Vagina (tissue), 2 donors: ENCODE measurements at regions not wholly inside any gene's neighbourhood (a gene's known extent, or its start where the extent isn't known, plus 50 kb on each side); places are given as distances from the start of the nearest gene placed in this dataset.

Experiments used
- DNase-seq, 2 donors: peaks; one replicate each; pipeline ENCODE4 v3.0.0-alpha.2; 2017; ENCODE audit errors: extremely low spot score in 2 of 2
- H3K27ac ChIP-seq: fragments of 200-600 bp; sonication (generic); one replicate; pipeline ENCODE4 v1.5.1; 2019
- H3K27me3 ChIP-seq: fragments of 200-600 bp; sonication (generic); one replicate; pipeline ENCODE4 v1.5.1; 2019
- H3K36me3 ChIP-seq, 2 donors: fragments of 200-600 bp; sonication (generic); one replicate each; pipeline ENCODE4 v1.5.1; 2017 to 2019
- H3K4me1 ChIP-seq: fragments of 200-600 bp; sonication (generic); one replicate; pipeline ENCODE4 v1.5.1; 2019
- H3K4me3 ChIP-seq, 2 donors: fragments of 200-600 bp; sonication (generic); 1 replicate in 1 of 2; 2 replicates in 1 of 2; pipeline ENCODE4 v1.5.1; 2016 to 2019
- H3K9me3 ChIP-seq: fragments of 200-600 bp; sonication (generic); one replicate; pipeline ENCODE4 v1.5.1; 2019
- CTCF ChIP-seq, 3 experiments: fragments of 450-650 bp in 2 of 3; fragments of 200-600 bp in 1 of 3; sonication (generic) in 1 of 3; IDR thresholded peaks; one replicate each; pipeline ENCODE4 v1.5.1; 2017 to 2019; ENCODE audit warnings: antibody characterized with exemption in 3 of 3, mild to moderate bottlenecking in 2 of 3, moderate library complexity in 2 of 3
- POLR2A ChIP-seq, 2 donors: fragments of 450-650 bp; IDR thresholded peaks; one replicate each; pipeline ENCODE4 v1.6.1; 2017; ENCODE audit warnings: antibody characterized with exemption in 2 of 2, mild to moderate bottlenecking in 2 of 2, moderate library complexity in 2 of 2
- POLR2AphosphoS5 ChIP-seq, 2 donors: sonication (generic); formaldehyde crosslinking; IDR thresholded peaks; one replicate each; pipeline ENCODE4 v1.9.0; 2017; ENCODE audit warnings: antibody characterized with exemption in 2 of 2, mild to moderate bottlenecking in 2 of 2, low read depth in 1 of 2; ENCODE audit not compliant: insufficient read depth in 1 of 2
- intact Hi-C: fragments of 100-400 bp; cut with DNase I; formaldehyde crosslinking; loops from one replicate; pipeline ENCODE4 v1.15.1; 2023

DNA sequence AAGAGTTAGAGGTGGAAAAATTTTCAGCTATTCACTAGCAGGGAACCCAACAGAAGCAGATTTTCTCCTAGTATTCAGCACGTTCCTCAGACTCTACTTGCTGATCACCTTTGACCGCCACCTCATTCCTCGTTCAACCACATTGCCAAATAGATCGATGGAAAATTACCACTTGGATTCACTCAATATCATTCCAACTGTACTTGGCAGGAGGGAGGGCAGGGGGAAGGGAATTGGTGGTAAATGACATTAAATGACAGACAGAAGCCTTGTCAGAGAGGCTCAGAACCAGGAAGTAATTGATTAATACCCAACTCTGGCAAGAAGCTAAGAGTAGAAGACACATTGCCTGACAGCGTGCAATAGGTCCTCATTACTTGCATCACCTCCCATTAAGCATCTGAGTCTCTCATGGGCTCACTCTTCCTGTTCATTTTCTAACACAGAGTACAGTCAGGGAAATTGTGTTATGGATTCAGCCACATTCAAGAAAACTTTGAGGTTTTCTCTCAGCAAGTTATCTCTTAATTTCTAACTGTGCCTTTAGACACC, 240.5 kb upstream of the FAT3 start:
- TF ChIP-seq POLR2A (IDR thresholded peaks at IDR 0.05) (no peak), POLR2AphosphoS5 (IDR thresholded peaks at IDR 0.05; ENCODE audit: insufficient read depth in 1 of 2, low read depth in 1 of 2) (no peak), CTCF (IDR thresholded peaks at IDR 0.05) (no peak)

DNA sequence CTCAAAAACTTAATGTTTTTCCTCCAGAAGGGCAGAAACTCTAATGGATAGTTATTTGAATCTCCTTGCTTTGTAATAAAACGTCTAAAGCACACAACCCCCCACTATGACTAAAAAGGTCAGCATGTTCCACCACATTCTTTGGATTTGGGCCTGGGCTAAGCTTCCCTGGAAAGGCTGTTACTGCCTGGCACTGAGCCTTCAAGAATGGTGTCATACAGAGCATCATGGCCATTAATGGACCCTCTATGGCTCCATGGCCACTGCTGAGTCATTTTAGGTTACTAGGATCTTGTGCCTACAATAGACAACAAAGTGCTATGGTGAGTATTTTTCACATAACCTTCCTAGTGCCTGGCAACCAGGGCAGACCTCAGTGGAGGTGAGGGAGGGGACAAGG, 242.6 kb upstream of the FAT3 start:
- intact Hi-C loops, result loop anchor here (5.0 kb wide), 1 partner anchor 35 kb away; no protein-coding TSS in a partner anchor
- Histone ChIP-seq H3K4me3 (no peak overlapping the region), H3K27ac (peak overlapping the region; percentile 79), H3K4me1 (no peaks in the 10 kb centered on the region), H3K36me3 (no peaks in the 10 kb centered on the region), H3K27me3 (no peaks in the 10 kb centered on the region), H3K9me3 (no peaks in the 10 kb centered on the region)
- DNase-seq, result peak in 1 of 2 donors; percentile 91
- TF ChIP-seq POLR2A (IDR thresholded peaks at IDR 0.05), result no peak
- peak in 1 of 2 donors; percentile 65 for TF ChIP-seq POLR2AphosphoS5 (IDR thresholded peaks at IDR 0.05; ENCODE audit: insufficient read depth in 1 of 2, low read depth in 1 of 2)
- no peak for TF ChIP-seq CTCF (IDR thresholded peaks at IDR 0.05)

More for the DNA sequence above, 240.5 kb upstream of the FAT3 start:
- Histone ChIP-seq H3K4me1 (no peaks in the 10 kb centered on the region), H3K36me3 (no peaks in the 10 kb centered on the region), H3K4me3 (no peak overlapping the region), H3K27me3 (no peaks in the 10 kb centered on the region), H3K9me3 (no peaks in the 10 kb centered on the region), H3K27ac (no peak overlapping the region)
- no peak for DNase-seq
- intact Hi-C loops, result loop anchor here (5.0 kb wide), 1 partner anchor 37 kb away; no protein-coding TSS in a partner anchor

GRCh38 chr11:91979775-91980174, 244.8 kb upstream of the FAT3 start:
- no peak overlapping the region for H3K4me3 ChIP-seq
- H3K36me3 ChIP-seq, result no peaks in the 10 kb centered on the region
- H3K9me3 ChIP-seq, result no peaks in the 10 kb centered on the region
- no peaks in the 10 kb centered on the region for H3K4me1 ChIP-seq
- H3K27ac ChIP-seq, result no peak overlapping the region
- no peaks in the 10 kb centered on the region for H3K27me3 ChIP-seq
- TF ChIP-seq POLR2AphosphoS5 (IDR thresholded peaks at IDR 0.05; ENCODE audit: insufficient read depth in 1 of 2, low read depth in 1 of 2) (no peak), POLR2A (IDR thresholded peaks at IDR 0.05) (no peak), CTCF (IDR thresholded peaks at IDR 0.05) (no peak)
- no peak for DNase-seq
- intact Hi-C loops, result loop anchor here (5.0 kb wide), 1 partner anchor 32 kb away; no protein-coding TSS in a partner anchor

DNA sequence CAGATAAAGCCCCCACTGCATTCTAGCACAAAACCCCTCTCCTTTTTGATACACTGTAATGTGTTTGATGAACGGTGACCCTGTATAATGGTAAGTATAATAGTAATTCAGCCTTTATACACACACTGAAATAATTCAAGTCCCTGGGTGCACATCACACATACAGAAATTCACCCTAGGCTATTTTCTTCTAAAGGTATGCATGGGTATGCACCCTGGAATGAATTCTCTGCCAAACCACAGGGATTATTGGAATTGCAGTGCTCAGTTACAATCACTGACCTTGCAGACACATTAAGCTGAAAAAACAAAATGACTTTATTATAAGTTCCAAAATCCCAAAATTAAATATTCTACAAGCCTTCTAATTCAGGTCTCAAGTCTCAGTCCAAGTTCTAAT, 245.9 kb upstream of the FAT3 start:
- intact Hi-C loops, result no loop called here
- no peaks in the 10 kb centered on the region for H3K27me3 ChIP-seq

More for the DNA sequence above, 245.9 kb upstream of the FAT3 start:
- Histone ChIP-seq H3K4me3 (no peak overlapping the region), H3K4me1 (no peaks in the 10 kb centered on the region), H3K9me3 (no peaks in the 10 kb centered on the region), H3K36me3 (no peaks in the 10 kb centered on the region), H3K27ac (no peak overlapping the region)
- TF ChIP-seq POLR2AphosphoS5 (IDR thresholded peaks at IDR 0.05; ENCODE audit: insufficient read depth in 1 of 2, low read depth in 1 of 2), result no peak
- TF ChIP-seq POLR2A (IDR thresholded peaks at IDR 0.05), result no peak
- TF ChIP-seq CTCF (IDR thresholded peaks at IDR 0.05), result no peak
- no peak for DNase-seq
